ENCODE measurements at regions not wholly inside any gene's neighbourhood (a gene's known extent, or its start where the extent isn't known, plus 50 kb on each side); places are given as distances from the start of the nearest gene placed in this dataset.

- intact Hi-C loops (cut with micrococcal nuclease; ENCODE audit: unreplicated experiment): no loop called here
- CTCF ChIA-PET: no interaction called here
- no peak for ATAC-seq
- H3K27me3 ChIP-seq (ENCODE audit: control insufficient read depth, insufficient read depth, low read length): no peaks in the 10 kb centered on the region
- no peak overlapping the region for H3K4me3 ChIP-seq (ENCODE audit: low read depth in 2 of 2, low read length in 2 of 2)
- POLR2A ChIA-PET: no interaction called here
- H3K36me3 ChIP-seq (ENCODE audit: control insufficient read depth, insufficient read depth, low read length): no peaks in the 10 kb centered on the region
- DNase-seq (ENCODE audit: low read depth, low spot score): no peak
- TF ChIP-seq CTCF (IDR thresholded peaks at IDR 0.05): no peak
- TF ChIP-seq REST (IDR thresholded peaks at IDR 0.05; ENCODE audit: insufficient read depth in 1 of 2, low read depth in 2 of 2, low read length in 1 of 2): no peak
- BruUV-seq (replicated peaks): no TSS peak
- H3K9me3 ChIP-seq (ENCODE audit: control insufficient read depth, insufficient read depth, low read depth, low read length): no peaks in the 10 kb centered on the region
- H3K4me1 ChIP-seq (ENCODE audit: control insufficient read depth, insufficient read depth, low read length): no peaks in the 10 kb centered on the region
- in situ Hi-C loops (cut with HindIII; ENCODE audit: low pct_unique_long_range_greater_than_20kb, low sequenced_read_pairs): no loop called here
- H3K27ac ChIP-seq (ENCODE audit: low read length): no peak overlapping the region
Observed at GRCh38 chr2:76307495-76307894, 596.8 kb upstream of the GCFC2 start.

- no peak for ATAC-seq
- no TSS peak for BruUV-seq (replicated peaks)
- Histone ChIP-seq H3K4me3 (ENCODE audit: low read depth in 2 of 2, low read length in 2 of 2) (no peak overlapping the region), H3K27me3 (ENCODE audit: control insufficient read depth, insufficient read depth, low read length) (no peaks in the 10 kb centered on the region), H3K9me3 (ENCODE audit: control insufficient read depth, insufficient read depth, low read depth, low read length) (no peaks in the 10 kb centered on the region), H3K27ac (ENCODE audit: low read length) (no peak overlapping the region), H3K36me3 (ENCODE audit: control insufficient read depth, insufficient read depth, low read length) (no peaks in the 10 kb centered on the region), H3K4me1 (ENCODE audit: control insufficient read depth, insufficient read depth, low read length) (no peaks in the 10 kb centered on the region)
- TF ChIP-seq POLR2AphosphoS5 (IDR thresholded peaks at IDR 0.05; ENCODE audit: low read depth, low read length): no peak
- no peak for TF ChIP-seq TCF7L2 (IDR thresholded peaks at IDR 0.05; ENCODE audit: low read depth, low read length)
- no peak for TF ChIP-seq SIN3A (IDR thresholded peaks at IDR 0.05; ENCODE audit: borderline replicate concordance, insufficient read depth, low read depth, low read length)
- ChIA-PET CTCF (no interaction called here), POLR2A (no interaction called here)
- in situ Hi-C loops (cut with HindIII; ENCODE audit: low pct_unique_long_range_greater_than_20kb, low sequenced_read_pairs) (no loop called here), intact Hi-C loops (cut with micrococcal nuclease; ENCODE audit: unreplicated experiment) (no loop called here)
- DNase-seq (ENCODE audit: low read depth, low spot score): no peak
Observed at GRCh38 chr2:76298041-76298440, 587.3 kb upstream of the GCFC2 start.

GRCh38 chr2:76296438-76296837 is 585.7 kb upstream of the GCFC2 start:
- H3K27ac ChIP-seq (ENCODE audit: low read length): no peak overlapping the region
- DNase-seq (ENCODE audit: low read depth, low spot score): no peak
- no peak overlapping the region for H3K4me3 ChIP-seq (ENCODE audit: low read depth in 2 of 2, low read length in 2 of 2)
- H3K36me3 ChIP-seq (ENCODE audit: control insufficient read depth, insufficient read depth, low read length): no peaks in the 10 kb centered on the region
- no peaks in the 10 kb centered on the region for H3K27me3 ChIP-seq (ENCODE audit: control insufficient read depth, insufficient read depth, low read length)
- intact Hi-C loops (cut with micrococcal nuclease; ENCODE audit: unreplicated experiment) (no loop called here), in situ Hi-C loops (cut with HindIII; ENCODE audit: low pct_unique_long_range_greater_than_20kb, low sequenced_read_pairs) (no loop called here)
- ChIA-PET CTCF (no interaction called here), POLR2A (no interaction called here)
- no TSS peak for BruUV-seq (replicated peaks)
- no peaks in the 10 kb centered on the region for H3K4me1 ChIP-seq (ENCODE audit: control insufficient read depth, insufficient read depth, low read length)
- no peaks in the 10 kb centered on the region for H3K9me3 ChIP-seq (ENCODE audit: control insufficient read depth, insufficient read depth, low read depth, low read length)
- ATAC-seq: no peak
- no peak for TF ChIP-seq POLR2AphosphoS5 (IDR thresholded peaks at IDR 0.05; ENCODE audit: low read depth, low read length)
- TF ChIP-seq SIN3A (IDR thresholded peaks at IDR 0.05; ENCODE audit: borderline replicate concordance, insufficient read depth, low read depth, low read length): no peak
- TF ChIP-seq CTCF (IDR thresholded peaks at IDR 0.05): no peak
- no peak for TF ChIP-seq REST (IDR thresholded peaks at IDR 0.05; ENCODE audit: insufficient read depth in 1 of 2, low read depth in 2 of 2, low read length in 1 of 2)
- no peak for TF ChIP-seq TCF7L2 (IDR thresholded peaks at IDR 0.05; ENCODE audit: low read depth, low read length)

Measured in Panc1 (cell line).